Esophagus muscularis mucosa (tissue), 4 donors: ENCODE measurements at regions not wholly inside any gene's neighbourhood (a gene's known extent, or its start where the extent isn't known, plus 50 kb on each side); places are given as distances from the start of the nearest gene placed in this dataset.

Source experiments
- EP300 ChIP-seq: sonication (generic); formaldehyde crosslinking; IDR thresholded peaks from one replicate; pipeline ENCODE4 v1.6.1; 2017; ENCODE audit warnings: antibody characterized with exemption
- POLR2A ChIP-seq: fragments of 450-650 bp; IDR thresholded peaks from one replicate; pipeline ENCODE4 v1.6.1; 2017; ENCODE audit warnings: antibody characterized with exemption, moderate library complexity, mild to moderate bottlenecking, low read depth
- POLR2AphosphoS5 ChIP-seq, 2 donors: sonication (generic); formaldehyde crosslinking; IDR thresholded peaks; one replicate each; pipeline ENCODE4 v1.6.1; 2017; ENCODE audit warnings: antibody characterized with exemption in 2 of 2
- TF ChIP-seq, protein P1 (sequence below), 3 experiments: fragments of 200-600 bp in 2 of 3; fragments of 450-650 bp in 1 of 3; sonication (generic) in 2 of 3; IDR thresholded peaks; one replicate each; pipeline ENCODE4 v1.5.1; 2017 to 2019; ENCODE audit warnings: antibody characterized with exemption in 3 of 3, mild to moderate bottlenecking in 2 of 3, moderate library complexity in 1 of 3

DNA sequence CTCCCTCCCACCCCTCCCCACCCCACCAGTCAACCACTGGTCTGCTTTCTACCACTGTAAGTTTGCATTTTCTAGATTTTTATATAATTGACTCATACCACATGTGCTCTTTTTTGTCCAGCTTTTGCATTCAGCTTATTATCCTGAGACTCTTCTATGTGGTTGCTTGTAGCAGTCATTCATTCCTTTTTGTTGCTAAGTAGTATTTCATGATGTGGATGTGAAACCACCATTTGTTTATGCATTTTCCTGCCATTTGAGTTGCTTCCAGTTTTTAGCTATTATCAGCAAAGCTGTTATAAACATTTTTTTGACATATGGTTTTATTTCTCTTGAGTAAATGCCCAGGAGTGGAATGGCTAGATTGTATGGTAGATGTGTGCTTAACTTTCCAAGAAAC is 77.0 kb upstream of the FGF3 start:
- TF ChIP-seq, protein P1, sequence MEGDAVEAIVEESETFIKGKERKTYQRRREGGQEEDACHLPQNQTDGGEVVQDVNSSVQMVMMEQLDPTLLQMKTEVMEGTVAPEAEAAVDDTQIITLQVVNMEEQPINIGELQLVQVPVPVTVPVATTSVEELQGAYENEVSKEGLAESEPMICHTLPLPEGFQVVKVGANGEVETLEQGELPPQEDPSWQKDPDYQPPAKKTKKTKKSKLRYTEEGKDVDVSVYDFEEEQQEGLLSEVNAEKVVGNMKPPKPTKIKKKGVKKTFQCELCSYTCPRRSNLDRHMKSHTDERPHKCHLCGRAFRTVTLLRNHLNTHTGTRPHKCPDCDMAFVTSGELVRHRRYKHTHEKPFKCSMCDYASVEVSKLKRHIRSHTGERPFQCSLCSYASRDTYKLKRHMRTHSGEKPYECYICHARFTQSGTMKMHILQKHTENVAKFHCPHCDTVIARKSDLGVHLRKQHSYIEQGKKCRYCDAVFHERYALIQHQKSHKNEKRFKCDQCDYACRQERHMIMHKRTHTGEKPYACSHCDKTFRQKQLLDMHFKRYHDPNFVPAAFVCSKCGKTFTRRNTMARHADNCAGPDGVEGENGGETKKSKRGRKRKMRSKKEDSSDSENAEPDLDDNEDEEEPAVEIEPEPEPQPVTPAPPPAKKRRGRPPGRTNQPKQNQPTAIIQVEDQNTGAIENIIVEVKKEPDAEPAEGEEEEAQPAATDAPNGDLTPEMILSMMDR (IDR thresholded peaks at IDR 0.05) = no peak
- TF ChIP-seq POLR2A = no peak
- no peak for TF ChIP-seq POLR2AphosphoS5 (IDR thresholded peaks at IDR 0.05)
- no peak for TF ChIP-seq EP300
